K562 (cell line): ENCODE measurements at regions not wholly inside any gene's neighbourhood (a gene's known extent, or its start where the extent isn't known, plus 50 kb on each side); places are given as distances from the start of the nearest gene placed in this dataset.
A peak's percentile ranks its signal among the peaks of the same experiment; 100 is the strongest.

ENCODE experiments used
- ATAC-seq: fragments of 200-7000 bp; cut with Tn5 transposase; 3 replicates; pipeline ENCODE4 v1.9.1; 2020; ENCODE audit warnings: moderate library complexity
- BruUV-seq: library from RNA; stranded (reverse); fragments of 400-500 nt; replicated peaks from 2 replicates; lab custom pipeline; 2021; lab: Mats Ljungman, UMichigan
- CTCF ChIA-PET: fragments of 300-600 bp; formaldehyde crosslinking; extraction: SDS; loops from one replicate; lab custom pipeline; 2021; ENCODE audit warnings: low intra/inter-chr PET ratio; lab: Yijun Ruan, JAX
- POLR2A ChIA-PET: fragments of 300-600, 350-650 bp; sonication (Branson Sonifier 250); formaldehyde crosslinking; extraction: SDS; loops from one replicate; lab custom pipeline; 2021; ENCODE audit warnings: antibody characterized with exemption, inconsistent platforms; lab: Yijun Ruan, JAX
- DNase-seq, 4 experiments: peaks; one replicate each; pipeline versions ENCODE4 v3.0.0 to v3.0.0-alpha.2; 2011 to 2018; ENCODE audit warnings: low spot score in 3 of 4, mixed read lengths in 3 of 4; ENCODE audit errors: extremely low read depth in 1 of 4
- FAIRE-seq: peaks from 2 replicates; lab custom pipeline; 2011; peaks lifted over from hg19 to GRCh38; lab: Jason Lieb, UNC
- H2AFZ ChIP-seq: 2 replicates; pipeline ENCODE4 v1.6.0; 2011; ENCODE audit warnings: low read depth, low read length, control low read depth, inconsistent platforms
- H3K27ac ChIP-seq: fragments of 200-600 bp; 3 replicates; pipeline ENCODE4 v1.8.0; 2011; ENCODE audit warnings: low read depth, mild to moderate bottlenecking, control low read depth, inconsistent platforms, low read length, moderate library complexity, mixed read lengths; ENCODE audit errors: extremely low read depth
- H3K27me3 ChIP-seq, 2 experiments: fragments of 300-600 bp in 1 of 2; 2 replicates in 1 of 2; 3 replicates in 1 of 2; pipeline versions ENCODE4 v1.6.0 to v1.8.0; 2011; ENCODE audit warnings: inconsistent platforms in 2 of 2, low read length in 2 of 2, mild to moderate bottlenecking in 1 of 2, mixed read lengths in 1 of 2, moderate library complexity in 1 of 2; ENCODE audit not compliant: control insufficient read depth in 2 of 2, insufficient read depth in 2 of 2
- H3K36me3 ChIP-seq: fragments of 300-600 bp; 3 replicates; pipeline ENCODE4 v1.8.0; 2011; ENCODE audit warnings: mild to moderate bottlenecking, low read length, inconsistent platforms; ENCODE audit not compliant: control insufficient read depth, insufficient read depth
- H3K4me1 ChIP-seq, 2 experiments: fragments of 200-600 bp in 1 of 2; replicated peaks in 1 of 2; 2 replicates in 1 of 2; 3 replicates in 1 of 2; pipeline versions ENCODE4 v1.5.1 to v1.8.0; 2011; ENCODE audit warnings: inconsistent platforms in 2 of 2, low read length in 2 of 2, mild to moderate bottlenecking in 1 of 2, mixed read lengths in 1 of 2, moderate library complexity in 1 of 2; ENCODE audit not compliant: control insufficient read depth in 2 of 2, insufficient read depth in 2 of 2
- H3K4me2 ChIP-seq: 2 replicates; pipeline ENCODE4 v1.6.1; 2011; ENCODE audit warnings: low read length, control low read depth, inconsistent platforms, mixed read lengths; ENCODE audit not compliant: insufficient read depth
- H3K4me3 ChIP-seq: fragments of 200-600 bp; sonication (generic), shearing (Covaris generic); 2 replicates; pipeline ENCODE4 v1.5.1; 2016; ENCODE audit warnings: control low read depth, inconsistent platforms
- H3K79me2 ChIP-seq: fragments of 200-600 bp; 3 replicates; pipeline ENCODE4 v1.8.0; 2011; ENCODE audit warnings: low read length, inconsistent platforms; ENCODE audit not compliant: control insufficient read depth, insufficient read depth
- H3K9ac ChIP-seq, 2 experiments: 2 replicates each; pipeline versions ENCODE4 v1.6.0 to v1.6.1; 2011; ENCODE audit warnings: low read depth in 2 of 2, low read length in 2 of 2, control low read depth in 1 of 2, inconsistent platforms in 1 of 2, mild to moderate bottlenecking in 1 of 2, mixed read lengths in 1 of 2; ENCODE audit not compliant: insufficient read depth in 1 of 2
- H3K9me1 ChIP-seq: one replicate; pipeline ENCODE4 v1.6.0; 2011; ENCODE audit warnings: inconsistent platforms, mild to moderate bottlenecking, low read length, moderate library complexity; ENCODE audit not compliant: control insufficient read depth, insufficient read depth
- H3K9me3 ChIP-seq: replicated peaks from 2 replicates; pipeline ENCODE4 v1.5.1; 2011; ENCODE audit warnings: low read depth, low read length, inconsistent platforms; ENCODE audit not compliant: control insufficient read depth, insufficient read depth
- H4K20me1 ChIP-seq: replicated peaks from 2 replicates; pipeline ENCODE4 v1.6.1; 2011; ENCODE audit warnings: low read length, inconsistent platforms, mixed read lengths; ENCODE audit not compliant: control insufficient read depth, insufficient read depth
- CHCHD3 ChIP-seq: fragments of 250-450 bp; sonication (Bioruptor Pico); IDR thresholded peaks from 2 replicates; pipeline ENCODE4 v2.1.2; 2022; ENCODE audit warnings: mild to moderate bottlenecking
- FOSL1 ChIP-seq: fragments of 200-800 bp; sonication (Bioruptor generic); conservative IDR thresholded peaks from 2 replicates; pipeline ENCODE4 v1.6.1; 2016; ENCODE audit warnings: missing genetic modification characterization, missing compliant biosample characterization
- NBN ChIP-seq: fragments of 450-650 bp; IDR thresholded peaks from 2 replicates; pipeline ENCODE4 v1.6.1; 2016; ENCODE audit warnings: low read depth, mild to moderate bottlenecking
- NFE2 ChIP-seq: IDR thresholded peaks from 2 replicates; pipeline ENCODE4 v1.6.1; 2014; ENCODE audit warnings: antibody characterized with exemption, low read depth
- PHTF2 ChIP-seq: fragments of 250-450 bp; sonication (Bioruptor Pico); IDR thresholded peaks from 2 replicates; pipeline ENCODE4 v1.5.0; 2021; ENCODE audit warnings: mild to moderate bottlenecking
- POLR2H ChIP-seq: IDR thresholded peaks from 2 replicates; pipeline ENCODE4 v1.6.1; 2016; ENCODE audit warnings: missing genetic modification characterization, low read depth, mild to moderate bottlenecking, control low read depth, missing compliant biosample characterization, moderate library complexity
- PPARD ChIP-seq: fragments of 250-450 bp; sonication (Bioruptor Pico); IDR thresholded peaks from 2 replicates; pipeline ENCODE4 v1.8.0; 2022; ENCODE audit warnings: inconsistent platforms, mild to moderate bottlenecking, moderate library complexity
- RAD51 ChIP-seq: fragments of 450-650 bp; IDR thresholded peaks from 2 replicates; pipeline ENCODE4 v1.7.1; 2016; ENCODE audit warnings: low read depth, mild to moderate bottlenecking, borderline replicate concordance
- TAF7 ChIP-seq: fragments of 450-650 bp; IDR thresholded peaks from 2 replicates; pipeline ENCODE4 v1.6.1; 2016; ENCODE audit warnings: missing genetic modification characterization, missing compliant biosample characterization
- TFAP4 ChIP-seq: sonication (generic); formaldehyde crosslinking; IDR thresholded peaks from 2 replicates; pipeline ENCODE4 v1.8.0; 2022; ENCODE audit warnings: missing genetic modification reagents, mild to moderate bottlenecking, moderate library complexity, borderline replicate concordance
- ZBTB33 ChIP-seq: sonication (generic); formaldehyde crosslinking; IDR thresholded peaks from 2 replicates; pipeline ENCODE4 v1.8.1; 2023; ENCODE audit warnings: mild to moderate bottlenecking, missing genetic modification reagents
- ZBTB5 ChIP-seq: fragments of 450-650 bp; IDR thresholded peaks from 2 replicates; pipeline ENCODE4 v1.6.1; 2017; ENCODE audit warnings: antibody characterized with exemption
- ZBTB8A ChIP-seq: fragments of 450-650 bp; IDR thresholded peaks from 2 replicates; pipeline ENCODE4 v1.6.1; 2018; ENCODE audit warnings: mild to moderate bottlenecking, moderate library complexity; ENCODE audit not compliant: partially characterized antibody
- ZNF124 ChIP-seq: sonication (generic); formaldehyde crosslinking; IDR thresholded peaks from 2 replicates; pipeline ENCODE4 v1.8.1; 2022; ENCODE audit warnings: missing genetic modification reagents
- ZNF23 ChIP-seq: fragments of 250-450 bp; sonication (Bioruptor Pico); IDR thresholded peaks from 2 replicates; pipeline ENCODE4 v1.4.0; 2020; ENCODE audit warnings: mild to moderate bottlenecking
- ZNF24 ChIP-seq: fragments of 450-650 bp; IDR thresholded peaks from 2 replicates; pipeline ENCODE4 v1.6.1; 2016
- ZNF778 ChIP-seq: fragments of 450-650 bp; formaldehyde crosslinking; IDR thresholded peaks from 2 replicates; pipeline ENCODE4 v1.4.0; 2020; ENCODE audit warnings: mild to moderate bottlenecking, moderate library complexity
- WGBS: fragments of 100-300 bp; shearing (Covaris generic); methylation state at CpG from one replicate; pipeline ENCODE4 v1.1.6; 2016; ENCODE audit warnings: low coverage, mixed read lengths; ENCODE audit not compliant: insufficient coverage; ENCODE audit errors: missing lambda C conversion rate; 5-methylcytosine and 5-hydroxymethylcytosine counted together
- in situ Hi-C: fragments of 300-500 bp; cut with MboI; formaldehyde crosslinking; loops from 4 replicates; pipeline ENCODE4 v1.15.0; 2018; ENCODE audit warnings: inconsistent platforms, mixed read lengths
- intact Hi-C: fragments of 100-400 bp; cut with micrococcal nuclease; formaldehyde crosslinking; loops from 2 replicates; pipeline ENCODE4 v1.14.2; 2022

GRCh38 chr12:29921307-29921706 lies 137.6 kb upstream of the TMTC1 start:
- no peaks in the 10 kb centered on the region for H3K36me3 ChIP-seq
- H3K79me2 ChIP-seq = no peaks in the 10 kb centered on the region
- intact Hi-C loops = no loop called here
- ChIA-PET CTCF (no interaction called here), POLR2A (no interaction called here)
- no peak overlapping the region for H3K4me2 ChIP-seq
- peak; percentile 55; the same call in 1 of the 3 replicates for ATAC-seq
- H3K27ac ChIP-seq = no peak overlapping the region
- H2AFZ ChIP-seq = no peak overlapping the region
- no peak for FAIRE-seq
- no peaks in the 10 kb centered on the region for H3K9me1 ChIP-seq
- in situ Hi-C loops = no loop called here
- H3K9ac ChIP-seq = no peak overlapping the region
- 0% methylated on average over 1 of the region's 1 CpG for WGBS
- H3K4me1 ChIP-seq = no peaks in the 10 kb centered on the region
- DNase-seq = peak in 1 of 4 experiments; percentile 21
- no peaks in the 10 kb centered on the region for H3K27me3 ChIP-seq
- no peaks in the 10 kb centered on the region for H3K9me3 ChIP-seq
- BruUV-seq = no TSS peak
- no peaks in the 10 kb centered on the region for H4K20me1 ChIP-seq
- H3K4me3 ChIP-seq = no peak overlapping the region
- TF ChIP-seq ZNF124 (CRISPR knock-in tag) (no peak), NFE2 (no peak), PHTF2 (CRISPR knock-in tag) (no peak), FOSL1 (tag) (peak; percentile 84), ZNF23 (CRISPR knock-in tag) (no peak), ZBTB33 (CRISPR knock-in tag) (no peak), CHCHD3 (CRISPR knock-in tag) (no peak), TAF7 (tag) (no peak), ZNF24 (no peak), RAD51 (no peak), NBN (no peak), ZBTB5 (0 out of 2 replicates have a peak, but pooled peaks have one; percentile 32), ZNF778 (no peak), PPARD (no peak), POLR2H (tag) (no peak), ZBTB8A (no peak), TFAP4 (CRISPR knock-in tag) (no peak)
